HG03060 (cell line): ENCODE measurements at regions not wholly inside any gene's neighbourhood (a gene's known extent, or its start where the extent isn't known, plus 50 kb on each side); places are given as distances from the start of the nearest gene placed in this dataset.
"Not testable (repeated sequence)": the region's sequence is repeated elsewhere in the genome, so short reads cannot be mapped to it uniquely, and the experiment has no call there.

Experiments
- ATAC-seq: cut with Tn5 transposase; IDR thresholded peaks from one replicate; pipeline ENCODE4 v1.9.1; 2021; ENCODE audit warnings: low read depth, moderate number of reproducible peaks; ENCODE audit not compliant: unreplicated experiment

DNA sequence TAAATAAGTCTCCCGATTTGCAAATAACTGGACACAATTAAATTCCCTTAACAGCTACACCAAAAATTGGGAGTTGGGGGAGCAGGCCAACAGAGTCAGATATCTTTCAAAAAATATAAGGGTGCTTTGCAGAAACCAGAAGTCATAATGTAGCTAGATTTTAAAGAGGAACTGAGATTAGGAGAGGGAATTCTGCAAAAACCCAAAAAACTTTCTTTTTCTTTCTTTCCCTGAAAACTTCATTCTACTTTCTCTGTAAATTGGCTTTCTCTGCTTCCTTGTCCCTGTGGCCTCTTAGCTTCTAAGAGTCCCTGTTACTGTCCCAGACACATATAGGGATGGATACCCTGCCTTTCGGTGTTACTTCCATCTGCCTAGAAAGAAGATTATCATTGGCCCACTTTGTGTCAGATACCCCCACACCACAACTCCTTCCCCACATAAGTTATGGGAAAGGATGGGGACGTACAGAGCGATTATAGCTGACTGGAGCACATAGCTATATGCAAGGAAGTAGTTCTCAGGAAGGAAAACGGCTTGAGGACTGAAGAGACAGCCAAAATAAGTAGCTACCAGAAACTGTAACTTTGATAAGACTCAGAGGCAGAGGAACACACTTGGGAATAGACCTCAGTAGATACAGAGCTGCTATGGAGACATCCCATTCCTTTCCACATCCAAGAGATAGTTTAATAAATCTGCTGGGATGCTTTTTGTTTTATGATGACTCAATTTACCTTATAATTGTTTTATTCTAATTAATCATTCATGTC is 129.1 kb upstream of the TGFBR2 start:
- no peak for ATAC-seq

GRCh38 chr3:30479737-30480136 is 126.7 kb upstream of the TGFBR2 start:
- not testable (repeated sequence) for ATAC-seq

DNA sequence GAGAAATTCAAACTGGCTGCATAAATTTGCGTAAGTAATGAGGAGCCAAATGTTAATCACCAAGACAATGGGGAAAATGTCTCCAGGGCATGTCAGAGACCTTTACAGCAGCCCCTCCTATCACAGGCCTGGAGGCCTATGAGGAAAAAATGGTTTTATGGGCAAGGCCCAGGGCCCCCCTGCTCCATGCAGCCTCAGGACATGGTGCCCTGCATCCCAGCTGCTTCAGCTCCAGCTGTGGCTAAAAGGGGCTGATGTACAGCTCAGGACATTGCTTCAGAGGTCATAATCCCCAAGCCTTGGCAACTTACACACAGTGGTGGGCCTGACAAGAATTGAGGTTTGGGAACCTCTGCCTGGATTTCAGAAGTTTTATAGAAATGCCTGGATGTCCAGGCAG is 126.2 kb upstream of the TGFBR2 start:
- ATAC-seq: not testable (repeated sequence)

GRCh38 chr3:30480587-30480986 is 125.8 kb upstream of the TGFBR2 start:
- ATAC-seq: no peak

DNA sequence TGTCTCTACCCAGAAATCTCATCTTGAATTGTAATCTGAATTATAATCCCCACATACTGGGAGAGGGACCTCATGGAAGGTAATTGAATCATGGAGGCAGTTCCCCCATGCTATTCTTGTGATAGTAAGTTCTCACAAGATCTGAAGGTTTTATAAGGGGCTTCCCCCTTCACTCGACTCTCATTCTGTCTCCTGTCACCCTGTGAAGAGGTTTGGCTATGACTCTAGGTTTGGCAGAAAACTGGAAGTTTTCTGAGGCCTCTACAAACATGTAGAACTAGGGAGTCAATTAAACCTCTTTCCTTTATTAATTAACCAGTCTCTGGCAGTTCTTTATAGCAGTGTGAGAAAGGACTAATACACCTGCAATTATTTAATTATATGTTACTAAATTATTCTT is 125.2 kb upstream of the TGFBR2 start:
- ATAC-seq: no peak

GRCh38 chr3:30484229-30484628 is 122.2 kb upstream of the TGFBR2 start:
- not testable (repeated sequence) for ATAC-seq

GRCh38 chr3:30486368-30486767 is 120.0 kb upstream of the TGFBR2 start:
- ATAC-seq: no peak

GRCh38 chr3:30488070-30488756 is 118.2 kb upstream of the TGFBR2 start:
- ATAC-seq: no peak

GRCh38 chr3:30492322-30493192 is 113.8 kb upstream of the TGFBR2 start:
- ATAC-seq: no peak

GRCh38 chr3:30493911-30494311 is 112.5 kb upstream of the TGFBR2 start:
- ATAC-seq: no peak

DNA sequence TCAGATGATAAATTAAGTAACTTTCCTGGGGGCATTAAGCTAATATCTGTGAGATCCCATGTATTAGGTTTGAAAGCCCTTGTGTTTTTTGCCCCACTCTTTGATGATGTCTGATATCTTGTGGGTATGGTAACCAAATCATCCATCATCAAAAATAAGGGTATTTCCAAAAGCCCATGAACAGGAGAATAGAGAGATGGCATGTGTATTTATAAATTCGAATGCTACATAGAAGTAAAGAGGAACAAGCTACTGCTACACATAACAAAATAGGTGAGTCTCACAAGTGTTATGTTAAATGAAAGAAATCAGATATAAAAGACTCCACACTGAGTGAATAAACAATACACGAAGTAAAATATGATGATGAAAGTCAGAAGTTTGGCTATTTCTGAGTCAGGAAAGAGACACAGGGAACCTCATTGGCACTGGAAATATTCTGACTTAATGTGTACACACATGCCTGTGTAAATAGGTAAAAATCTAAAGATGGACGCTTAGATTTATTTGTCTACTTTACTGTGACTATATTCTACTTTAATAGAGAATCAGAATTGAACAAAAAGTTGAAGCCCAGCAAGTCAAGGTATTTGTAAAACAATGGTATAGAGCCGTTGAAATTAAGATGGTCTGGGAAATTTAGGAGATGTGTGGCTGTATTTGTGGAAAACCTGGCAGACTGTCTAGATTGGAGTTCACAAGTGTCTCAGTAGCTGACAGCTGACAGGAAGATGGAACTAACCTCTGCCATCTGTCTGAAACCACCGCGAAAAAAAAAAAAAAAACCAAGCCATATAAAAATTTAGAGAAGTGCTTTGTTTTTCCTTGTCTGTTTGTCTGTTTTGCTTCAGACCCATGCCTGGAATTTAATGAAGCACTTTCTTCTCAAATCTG is 111.0 kb upstream of the TGFBR2 start:
- no peak for ATAC-seq

GRCh38 chr3:30496066-30496966 is 110.1 kb upstream of the TGFBR2 start:
- no peak for ATAC-seq

DNA sequence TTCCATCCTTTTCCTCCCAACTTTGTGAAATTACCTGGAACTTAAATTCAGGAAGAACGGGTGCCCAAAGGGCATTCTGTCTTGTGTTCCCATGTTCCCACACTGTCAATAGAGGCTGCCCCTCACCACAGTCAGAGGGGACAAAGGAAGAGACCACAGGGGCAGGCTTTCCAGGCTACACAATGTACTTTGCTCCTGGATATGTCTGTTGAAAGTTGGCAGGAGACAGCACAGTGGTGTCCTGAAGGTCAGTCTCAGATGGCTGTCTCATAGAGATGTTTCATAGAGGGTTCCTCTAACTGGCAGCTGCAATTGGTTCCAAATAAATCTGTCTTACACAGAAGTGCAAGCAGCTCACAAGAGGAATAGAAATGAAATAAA is 107.8 kb upstream of the TGFBR2 start:
- ATAC-seq: no peak

DNA sequence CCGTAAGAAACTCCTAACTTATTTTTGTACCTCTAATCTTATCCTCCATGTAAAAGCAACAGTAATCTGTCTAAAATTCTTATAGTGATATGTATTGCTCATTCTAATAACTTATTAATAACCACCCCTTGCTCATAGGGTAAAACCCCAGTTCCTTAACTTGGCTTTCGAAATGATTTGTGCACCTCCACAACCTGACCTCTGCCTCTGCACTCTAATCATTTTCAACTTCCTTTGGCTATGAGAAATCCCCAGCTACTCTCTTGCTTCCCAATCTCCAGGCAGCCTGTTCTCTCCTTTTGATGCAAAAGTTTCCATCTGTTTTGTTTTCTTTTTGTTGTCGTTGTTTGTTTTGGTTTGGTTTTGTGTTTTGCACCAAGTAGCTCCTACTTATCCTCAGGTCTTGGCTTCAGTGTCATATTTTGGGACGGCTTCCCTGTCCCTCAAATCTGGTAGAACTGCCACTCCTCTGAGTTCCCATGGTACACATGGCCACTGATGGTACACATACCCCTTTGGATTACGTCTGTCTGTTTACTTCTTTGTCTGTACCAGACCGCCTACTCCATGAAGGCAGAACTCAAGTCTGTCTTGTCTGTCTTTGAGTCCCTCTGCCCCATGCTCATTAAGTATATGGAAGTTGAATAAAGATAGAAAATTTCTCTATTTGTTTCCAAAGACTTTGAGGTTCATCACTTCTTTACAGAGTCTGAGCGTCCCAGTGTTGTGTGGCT is 105.6 kb upstream of the TGFBR2 start:
- peak; percentile 91 for ATAC-seq

- no peak for ATAC-seq
Measured at GRCh38 chr3:30501526-30501925, 104.9 kb upstream of the TGFBR2 start.

DNA sequence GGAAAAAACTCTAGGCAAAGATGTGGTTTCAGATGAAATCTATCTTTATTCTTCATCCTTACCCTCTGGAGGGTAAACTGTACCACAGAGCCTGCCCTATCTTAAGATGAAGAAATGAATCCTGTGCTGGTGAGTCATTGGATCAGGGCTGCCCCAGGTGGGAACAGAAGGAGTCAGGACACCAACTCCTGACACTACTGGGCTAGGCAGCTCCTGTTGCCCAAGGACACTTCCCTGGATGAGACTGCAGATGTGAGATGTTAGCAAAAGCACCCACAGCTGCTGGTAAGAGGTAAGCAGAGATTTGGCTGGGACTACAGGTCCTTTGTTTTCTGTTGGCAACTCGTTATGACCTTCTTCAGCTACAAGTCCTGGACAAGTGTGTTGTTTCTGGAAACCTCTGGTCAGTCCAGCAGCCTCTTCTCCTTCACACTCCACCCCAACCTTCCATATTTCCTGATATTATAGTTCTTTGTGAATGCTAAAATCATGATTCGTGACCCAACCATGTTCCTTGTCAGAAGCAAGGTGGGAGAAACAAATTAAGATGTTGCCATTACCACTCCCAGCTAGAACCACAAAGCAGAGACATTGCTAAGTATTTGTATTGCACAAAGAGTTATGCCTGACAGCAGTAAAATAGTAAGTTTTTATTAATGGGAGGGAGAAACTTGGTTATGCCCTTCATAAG is 104.2 kb upstream of the TGFBR2 start:
- ATAC-seq: no peak

- peak; percentile 56 for ATAC-seq
Measured at GRCh38 chr3:30502742-30503073, 103.7 kb upstream of the TGFBR2 start.

DNA sequence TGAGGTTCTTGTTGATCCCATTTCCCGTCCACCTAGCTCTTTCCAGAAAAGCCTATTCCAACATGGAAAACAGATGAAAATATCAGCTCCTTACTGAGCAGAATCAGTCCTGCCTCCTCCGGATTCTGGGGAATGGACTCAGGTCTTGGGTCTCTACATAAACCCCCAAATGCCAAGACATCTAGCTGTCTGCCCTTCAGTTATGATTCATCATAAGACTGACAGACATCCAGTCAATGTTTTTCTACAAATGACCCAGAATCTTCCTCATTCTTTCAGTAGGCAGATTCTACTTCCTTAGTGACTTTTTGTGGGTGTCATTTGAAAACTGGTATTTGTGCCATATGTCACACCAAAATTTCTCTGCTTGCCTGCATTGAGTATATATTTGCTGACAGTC is 103.0 kb upstream of the TGFBR2 start:
- ATAC-seq: no peak
